ENCODE measurements at regions not wholly inside any gene's neighbourhood (a gene's known extent, or its start where the extent isn't known, plus 50 kb on each side); places are given as distances from the start of the nearest gene placed in this dataset.

GRCh38 chr15:95127356-95127755 lies 896.0 kb downstream of the MCTP2 start:
- Histone ChIP-seq H3K36me3 (ENCODE audit: control insufficient read depth in 2 of 4, insufficient read depth in 4 of 4, low read length in 3 of 4) (no peaks in the 10 kb centered on the region), H3K9me3 (ENCODE audit: insufficient read depth in 2 of 2, low read depth in 1 of 2, low read length in 1 of 2) (no peaks in the 10 kb centered on the region), H2BK5ac (ENCODE audit: low read depth, low read length) (no peak overlapping the region), H2BK12ac (ENCODE audit: low read depth, low read length) (no peak overlapping the region), H4K20me1 (replicated peaks in 1 of 2; ENCODE audit: control insufficient read depth in 1 of 2, insufficient read depth in 2 of 2, low read length in 2 of 2) (no peaks in the 10 kb centered on the region), H3K4ac (replicated peaks; ENCODE audit: insufficient read length, low read depth, low read length) (no peak overlapping the region), H2BK120ac (replicated peaks; ENCODE audit: low read depth, low read length) (no peak overlapping the region), H3K23ac (ENCODE audit: insufficient read length) (no peak overlapping the region), H3K27me3 (replicated peaks in 1 of 4; ENCODE audit: control insufficient read depth in 3 of 4, extremely low read depth in 1 of 4, insufficient read depth in 3 of 4, low read length in 3 of 4) (no peaks in the 10 kb centered on the region), H4K8ac (ENCODE audit: extremely low read depth, insufficient read depth, low read length) (no peak overlapping the region), H4K91ac (replicated peaks; ENCODE audit: insufficient read length, low read length) (no peak overlapping the region), H3K79me2 (ENCODE audit: control insufficient read depth in 1 of 2, insufficient read depth in 2 of 2, low read length in 2 of 2) (no peaks in the 10 kb centered on the region), H3K4me2 (ENCODE audit: insufficient read depth in 1 of 2, low read depth in 2 of 2, low read length in 2 of 2) (no peak overlapping the region), H4K5ac (ENCODE audit: insufficient read length, low read depth, low read length) (no peak overlapping the region), H3K79me1 (ENCODE audit: low read depth, low read length) (no peaks in the 10 kb centered on the region; the same call in 1 of the 2 replicates), H2AK5ac (ENCODE audit: low read depth, low read length) (no peak overlapping the region), H3K4me1 (replicated peaks in 1 of 4; ENCODE audit: control insufficient read depth in 3 of 4, insufficient read depth in 4 of 4, low read length in 3 of 4) (peaks cover 0 to 6% (median 0%) of the 10 kb centered on the region in 4 experiments; a peak in 2 of 7 replicates), H2BK20ac (ENCODE audit: low read length) (no peak overlapping the region), H3K14ac (ENCODE audit: insufficient read length) (no peak overlapping the region), H3K18ac (ENCODE audit: extremely low read depth, low read length) (no peak overlapping the region), H3K27ac (ENCODE audit: low read depth, low read length) (no peak overlapping the region), H2BK15ac (ENCODE audit: low read length) (no peak overlapping the region), H2AFZ (ENCODE audit: low read length) (peak overlapping the region; percentile 49; the same call in 1 of the 2 replicates), H3K23me2 (ENCODE audit: low read depth, low read length) (no peaks in the 10 kb centered on the region), H3K9ac (replicated peaks in 1 of 4; ENCODE audit: extremely low read depth in 1 of 4, low read depth in 3 of 4, low read length in 3 of 4) (no peak overlapping the region), H3K56ac (replicated peaks; ENCODE audit: insufficient read length, low read depth, low read length) (no peak overlapping the region), H3K4me3 (ENCODE audit: extremely low read depth in 1 of 4, insufficient read depth in 2 of 4, low read depth in 3 of 4, low read length in 4 of 4) (no peak overlapping the region)
- no peak for TF ChIP-seq YY1 (IDR thresholded peaks at IDR 0.05; ENCODE audit: low read depth, low read length)
- no peak for TF ChIP-seq ZNF274 (IDR thresholded peaks at IDR 0.05; ENCODE audit: borderline replicate concordance, extremely low read depth, low read length)
- TF ChIP-seq SRF (IDR thresholded peaks at IDR 0.05; ENCODE audit: low read depth, low read length) = no peak
- TF ChIP-seq POLR2A (IDR thresholded peaks at IDR 0.05; ENCODE audit: control extremely low read depth in 1 of 2, low read depth in 2 of 2, low read length in 2 of 2) = no peak
- TF ChIP-seq USF2 (IDR thresholded peaks at IDR 0.05; ENCODE audit: low read length) = no peak
- TF ChIP-seq CTBP2 (IDR thresholded peaks at IDR 0.05; ENCODE audit: borderline replicate concordance, insufficient read depth, insufficient read length, low read length) = no peak
- no peak for TF ChIP-seq PHF8 (conservative IDR thresholded peaks at IDR 0.05; ENCODE audit: low read depth, low read length)
- TF ChIP-seq SAP30 (IDR thresholded peaks at IDR 0.05; ENCODE audit: insufficient read depth, insufficient replicate concordance, low read length) = no peak
- no peak for TF ChIP-seq SP4 (IDR thresholded peaks at IDR 0.05; ENCODE audit: low read length)
- no peak for TF ChIP-seq CHD2 (IDR thresholded peaks at IDR 0.05; ENCODE audit: low read length)
- TF ChIP-seq CTCF (IDR thresholded peaks at IDR 0.05; ENCODE audit: control extremely low read depth in 1 of 3, insufficient read depth in 1 of 3, low read depth in 1 of 3, low read length in 3 of 3) = no peak
- no peak for FAIRE-seq
- DNase-seq (ENCODE audit: low read depth in 1 of 2, low spot score in 2 of 2) = no peak
- ChIA-PET POLR2A (ENCODE audit: partially characterized antibody) (no interaction called here), CTCF (ENCODE audit: partially characterized antibody) (interaction anchor here (1.4 kb wide), 1 partner anchor 545 kb away, joined by 3 read pairs; no protein-coding TSS in a partner anchor)
- WGBS, 2 experiments (ENCODE audit: extremely low coverage in 1 of 2, insufficient coverage in 1 of 2, insufficient read length in 1 of 2, insufficient replicate concordance in 2 of 2, low coverage in 1 of 2, low lambda C conversion rate in 2 of 2, missing lambda C conversion rate in 1 of 2) = 88% methylated on average over 3 of the region's 3 CpGs; no CpG with 5 or more reads in 1 of the 2 experiments

All from H1 (cell line).